ENCODE measurements at regions not wholly inside any gene's neighbourhood (a gene's known extent, or its start where the extent isn't known, plus 50 kb on each side); places are given as distances from the start of the nearest gene placed in this dataset.

DNA sequence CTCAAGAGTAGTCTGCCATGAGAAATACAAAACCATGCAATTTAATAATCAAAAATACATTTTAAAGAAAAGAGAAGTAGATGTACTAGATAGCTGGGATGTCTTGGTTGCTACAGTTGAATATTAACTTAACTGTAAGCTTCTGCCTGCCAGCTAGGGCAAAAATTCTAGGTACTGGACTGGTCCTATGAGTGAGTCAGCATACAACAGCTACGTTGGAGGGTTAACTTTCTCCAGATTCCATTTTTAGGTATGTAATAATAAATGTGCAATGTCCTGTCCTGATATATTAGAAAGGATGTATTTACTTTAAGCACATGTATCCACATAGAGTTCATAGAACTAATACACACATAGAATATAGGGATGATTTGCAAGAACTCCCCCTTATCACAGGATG, 230.1 kb downstream of the CAAP1 start:
- no peaks in the 10 kb centered on the region for H3K4me1 ChIP-seq (ENCODE audit: control insufficient read depth, insufficient read depth, low read length)
- ChIA-PET CTCF (no interaction called here), POLR2A (no interaction called here)
- H3K9me3 ChIP-seq (ENCODE audit: control insufficient read depth, insufficient read depth, low read depth, low read length) = no peaks in the 10 kb centered on the region
- no peak overlapping the region for H3K27ac ChIP-seq (ENCODE audit: extremely low read depth, low read depth, low read length)
- H3K4me3 ChIP-seq (ENCODE audit: low read depth, low read length) = no peak overlapping the region
- no peaks in the 10 kb centered on the region for H3K36me3 ChIP-seq (ENCODE audit: control insufficient read depth in 2 of 2, insufficient read depth in 1 of 2, low read length in 2 of 2)
- TF ChIP-seq ZNF366 (tag by site-specific recombination; conservative IDR thresholded peaks at IDR 0.05) (no peak), ZNF529 (tag by site-specific recombination; IDR thresholded peaks at IDR 0.05; ENCODE audit: insufficient replicate concordance) (no peak), ZNF707 (tag by site-specific recombination; IDR thresholded peaks at IDR 0.05) (no peak), GLI4 (tag by site-specific recombination; IDR thresholded peaks at IDR 0.05) (no peak), ZSCAN23 (tag by site-specific recombination; IDR thresholded peaks at IDR 0.05) (no peak), KLF1 (tag by site-specific recombination; IDR thresholded peaks at IDR 0.05) (no peak), ZNF274 (IDR thresholded peaks at IDR 0.05; ENCODE audit: low read length) (no peak), ZNF274 (tag by site-specific recombination; IDR thresholded peaks at IDR 0.05; ENCODE audit: borderline replicate concordance) (no peak)
- TF ChIP-seq, protein P1, sequence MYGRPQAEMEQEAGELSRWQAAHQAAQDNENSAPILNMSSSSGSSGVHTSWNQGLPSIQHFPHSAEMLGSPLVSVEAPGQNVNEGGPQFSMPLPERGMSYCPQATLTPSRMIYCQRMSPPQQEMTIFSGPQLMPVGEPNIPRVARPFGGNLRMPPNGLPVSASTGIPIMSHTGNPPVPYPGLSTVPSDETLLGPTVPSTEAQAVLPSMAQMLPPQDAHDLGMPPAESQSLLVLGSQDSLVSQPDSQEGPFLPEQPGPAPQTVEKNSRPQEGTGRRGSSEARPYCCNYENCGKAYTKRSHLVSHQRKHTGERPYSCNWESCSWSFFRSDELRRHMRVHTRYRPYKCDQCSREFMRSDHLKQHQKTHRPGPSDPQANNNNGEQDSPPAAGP (tag by site-specific recombination; IDR thresholded peaks at IDR 0.05) = no peak
- TF ChIP-seq, protein P2, sequence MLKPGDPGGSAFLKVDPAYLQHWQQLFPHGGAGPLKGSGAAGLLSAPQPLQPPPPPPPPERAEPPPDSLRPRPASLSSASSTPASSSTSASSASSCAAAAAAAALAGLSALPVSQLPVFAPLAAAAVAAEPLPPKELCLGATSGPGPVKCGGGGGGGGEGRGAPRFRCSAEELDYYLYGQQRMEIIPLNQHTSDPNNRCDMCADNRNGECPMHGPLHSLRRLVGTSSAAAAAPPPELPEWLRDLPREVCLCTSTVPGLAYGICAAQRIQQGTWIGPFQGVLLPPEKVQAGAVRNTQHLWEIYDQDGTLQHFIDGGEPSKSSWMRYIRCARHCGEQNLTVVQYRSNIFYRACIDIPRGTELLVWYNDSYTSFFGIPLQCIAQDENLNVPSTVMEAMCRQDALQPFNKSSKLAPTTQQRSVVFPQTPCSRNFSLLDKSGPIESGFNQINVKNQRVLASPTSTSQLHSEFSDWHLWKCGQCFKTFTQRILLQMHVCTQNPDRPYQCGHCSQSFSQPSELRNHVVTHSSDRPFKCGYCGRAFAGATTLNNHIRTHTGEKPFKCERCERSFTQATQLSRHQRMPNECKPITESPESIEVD (tag by site-specific recombination; IDR thresholded peaks at IDR 0.05) = no peak
- TF ChIP-seq, protein P3, sequence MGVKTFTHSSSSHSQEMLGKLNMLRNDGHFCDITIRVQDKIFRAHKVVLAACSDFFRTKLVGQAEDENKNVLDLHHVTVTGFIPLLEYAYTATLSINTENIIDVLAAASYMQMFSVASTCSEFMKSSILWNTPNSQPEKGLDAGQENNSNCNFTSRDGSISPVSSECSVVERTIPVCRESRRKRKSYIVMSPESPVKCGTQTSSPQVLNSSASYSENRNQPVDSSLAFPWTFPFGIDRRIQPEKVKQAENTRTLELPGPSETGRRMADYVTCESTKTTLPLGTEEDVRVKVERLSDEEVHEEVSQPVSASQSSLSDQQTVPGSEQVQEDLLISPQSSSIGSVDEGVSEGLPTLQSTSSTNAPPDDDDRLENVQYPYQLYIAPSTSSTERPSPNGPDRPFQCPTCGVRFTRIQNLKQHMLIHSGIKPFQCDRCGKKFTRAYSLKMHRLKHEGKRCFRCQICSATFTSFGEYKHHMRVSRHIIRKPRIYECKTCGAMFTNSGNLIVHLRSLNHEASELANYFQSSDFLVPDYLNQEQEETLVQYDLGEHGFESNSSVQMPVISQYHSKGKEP (tag by site-specific recombination; IDR thresholded peaks at IDR 0.05) = no peak
- TF ChIP-seq, protein P4, sequence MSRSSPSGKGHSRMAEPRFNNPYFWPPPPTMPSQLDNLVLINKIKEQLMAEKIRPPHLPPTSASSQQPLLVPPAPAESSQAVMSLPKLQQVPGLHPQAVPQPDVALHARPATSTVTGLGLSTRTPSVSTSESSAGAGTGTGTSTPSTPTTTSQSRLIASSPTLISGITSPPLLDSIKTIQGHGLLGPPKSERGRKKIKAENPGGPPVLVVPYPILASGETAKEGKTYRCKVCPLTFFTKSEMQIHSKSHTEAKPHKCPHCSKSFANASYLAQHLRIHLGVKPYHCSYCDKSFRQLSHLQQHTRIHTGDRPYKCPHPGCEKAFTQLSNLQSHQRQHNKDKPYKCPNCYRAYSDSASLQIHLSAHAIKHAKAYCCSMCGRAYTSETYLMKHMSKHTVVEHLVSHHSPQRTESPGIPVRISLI (tag by site-specific recombination; IDR thresholded peaks at IDR 0.05) = no peak

DNA sequence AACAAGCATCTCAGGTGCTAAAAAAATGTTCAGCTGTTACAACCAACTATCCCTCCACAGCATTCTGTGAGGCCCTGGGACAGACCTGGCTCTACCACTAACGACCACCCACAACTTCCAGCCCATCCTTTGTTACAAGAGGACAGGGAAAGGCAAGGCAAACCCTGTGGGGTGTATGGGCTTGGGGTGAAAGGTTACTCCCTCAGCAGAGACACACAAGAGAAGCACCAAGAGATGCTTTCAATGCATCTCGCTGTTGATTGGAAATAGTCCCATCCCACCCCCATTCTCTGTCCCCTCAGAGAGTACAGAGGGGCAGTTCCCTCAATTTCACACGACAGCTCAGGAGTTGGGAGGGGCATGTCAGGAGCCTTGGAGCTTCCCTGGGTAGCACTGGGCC, 234.1 kb downstream of the CAAP1 start:
- no peak for TF ChIP-seq ZNF521 (tag by site-specific recombination; IDR thresholded peaks at IDR 0.05)
- TF ChIP-seq, protein P1 (tag by site-specific recombination; IDR thresholded peaks at IDR 0.05) = no peak
- Histone ChIP-seq H3K9me3 (ENCODE audit: control insufficient read depth, insufficient read depth, low read depth, low read length) (no peaks in the 10 kb centered on the region), H3K4me1 (ENCODE audit: control insufficient read depth, insufficient read depth, low read length) (no peaks in the 10 kb centered on the region), H3K27ac (ENCODE audit: extremely low read depth, low read depth, low read length) (no peak overlapping the region), H3K36me3 (ENCODE audit: control insufficient read depth in 2 of 2, insufficient read depth in 1 of 2, low read length in 2 of 2) (no peaks in the 10 kb centered on the region), H3K4me3 (ENCODE audit: low read depth, low read length) (no peak overlapping the region)
- CTCF ChIA-PET = no interaction called here
- POLR2A ChIA-PET = no interaction called here

DNA sequence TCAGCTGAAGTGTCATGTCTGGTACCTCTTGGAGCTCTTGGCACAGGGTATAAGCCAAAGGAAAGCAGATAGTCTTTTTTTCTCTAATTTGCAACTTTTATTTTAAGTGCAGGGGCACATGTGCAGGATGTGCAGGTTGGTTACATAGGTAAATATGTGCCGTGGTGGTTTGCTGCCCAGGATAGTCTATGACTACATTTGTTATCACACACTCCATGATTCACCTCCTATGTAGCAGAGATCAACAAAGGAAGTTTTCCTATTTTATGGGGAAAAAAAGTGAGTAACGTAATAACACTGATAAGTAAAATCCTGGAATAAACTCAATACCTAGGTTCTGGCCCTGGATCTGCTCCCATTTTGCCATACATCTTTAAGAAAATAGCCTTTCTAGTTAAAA, 234.6 kb downstream of the CAAP1 start:
- ChIA-PET CTCF (no interaction called here), POLR2A (no interaction called here)
- no peak overlapping the region for H3K27ac ChIP-seq (ENCODE audit: extremely low read depth, low read depth, low read length)
- H3K4me1 ChIP-seq (ENCODE audit: control insufficient read depth, insufficient read depth, low read length) = no peaks in the 10 kb centered on the region
- H3K9me3 ChIP-seq (ENCODE audit: control insufficient read depth, insufficient read depth, low read depth, low read length) = no peaks in the 10 kb centered on the region
- TF ChIP-seq, protein P5, sequence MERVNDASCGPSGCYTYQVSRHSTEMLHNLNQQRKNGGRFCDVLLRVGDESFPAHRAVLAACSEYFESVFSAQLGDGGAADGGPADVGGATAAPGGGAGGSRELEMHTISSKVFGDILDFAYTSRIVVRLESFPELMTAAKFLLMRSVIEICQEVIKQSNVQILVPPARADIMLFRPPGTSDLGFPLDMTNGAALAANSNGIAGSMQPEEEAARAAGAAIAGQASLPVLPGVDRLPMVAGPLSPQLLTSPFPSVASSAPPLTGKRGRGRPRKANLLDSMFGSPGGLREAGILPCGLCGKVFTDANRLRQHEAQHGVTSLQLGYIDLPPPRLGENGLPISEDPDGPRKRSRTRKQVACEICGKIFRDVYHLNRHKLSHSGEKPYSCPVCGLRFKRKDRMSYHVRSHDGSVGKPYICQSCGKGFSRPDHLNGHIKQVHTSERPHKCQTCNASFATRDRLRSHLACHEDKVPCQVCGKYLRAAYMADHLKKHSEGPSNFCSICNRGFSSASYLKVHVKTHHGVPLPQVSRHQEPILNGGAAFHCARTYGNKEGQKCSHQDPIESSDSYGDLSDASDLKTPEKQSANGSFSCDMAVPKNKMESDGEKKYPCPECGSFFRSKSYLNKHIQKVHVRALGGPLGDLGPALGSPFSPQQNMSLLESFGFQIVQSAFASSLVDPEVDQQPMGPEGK (tag by site-specific recombination; IDR thresholded peaks at IDR 0.05) = no peak
- no peak for TF ChIP-seq ZIC2 (tag by site-specific recombination; IDR thresholded peaks at IDR 0.05)
- no peak overlapping the region for H3K4me3 ChIP-seq (ENCODE audit: low read depth, low read length)
- no peaks in the 10 kb centered on the region for H3K36me3 ChIP-seq (ENCODE audit: control insufficient read depth in 2 of 2, insufficient read depth in 1 of 2, low read length in 2 of 2)

All from HEK293 (cell line).